HepG2 (cell line): ENCODE measurements at regions not wholly inside any gene's neighbourhood (a gene's known extent, or its start where the extent isn't known, plus 50 kb on each side); places are given as distances from the start of the nearest gene placed in this dataset.

Source experiments
- ATAC-seq: fragments of 200-7000 bp; cut with Tn5 transposase; 3 replicates; pipeline ENCODE4 v1.9.1; 2020; ENCODE audit warnings: mild to moderate bottlenecking, moderate library complexity
- BruUV-seq: library from RNA; stranded (reverse); fragments of 400-500 nt; replicated peaks from 2 replicates; lab custom pipeline; 2021; lab: Mats Ljungman, UMichigan
- CTCF ChIA-PET: fragments of 300-600 bp; formaldehyde crosslinking; extraction: SDS; loops from one replicate; lab custom pipeline; 2021; ENCODE audit warnings: low total read pairs, inconsistent platforms, low intra/inter-chr PET ratio; lab: Yijun Ruan, JAX
- POLR2A ChIA-PET: fragments of 350-600 bp; sonication (Branson Sonifier 250); formaldehyde crosslinking; loops from one replicate; lab custom pipeline; 2020; ENCODE audit warnings: antibody characterized with exemption, inconsistent platforms; lab: Yijun Ruan, JAX
- DNase-seq: peaks from one replicate; pipeline ENCODE4 v3.0.0-alpha.2; 2015; ENCODE audit warnings: low spot score
- FAIRE-seq: peaks from 3 replicates; lab custom pipeline; 2011; peaks lifted over from hg19 to GRCh38; lab: Jason Lieb, UNC
- H2AFZ ChIP-seq: one replicate; pipeline ENCODE4 v1.6.1; 2011; ENCODE audit warnings: low read length, inconsistent platforms
- H3K27ac ChIP-seq: fragments of 300-600 bp; 3 replicates; pipeline ENCODE4 v1.8.0; 2011; ENCODE audit warnings: mixed run types, mild to moderate bottlenecking, mixed read lengths, low read length, inconsistent platforms; ENCODE audit not compliant: insufficient read depth; ENCODE audit errors: extremely low read length
- H3K27me3 ChIP-seq, 2 experiments: fragments of 200-600 bp in 1 of 2; 2 replicates in 1 of 2; 3 replicates in 1 of 2; pipeline versions ENCODE4 v1.6.0 to v1.8.0; 2011; ENCODE audit warnings: low read length in 2 of 2, mild to moderate bottlenecking in 2 of 2, moderate library complexity in 2 of 2, inconsistent platforms in 1 of 2; ENCODE audit not compliant: insufficient read depth in 2 of 2, control insufficient read depth in 1 of 2
- H3K36me3 ChIP-seq, 2 experiments: fragments of 200-600 bp in 1 of 2; replicated peaks in 1 of 2; 2 replicates in 1 of 2; 3 replicates in 1 of 2; pipeline versions ENCODE4 v1.5.1 to v1.8.0; 2011; ENCODE audit warnings: low read length in 2 of 2, inconsistent platforms in 1 of 2; ENCODE audit not compliant: insufficient read depth in 2 of 2, control insufficient read depth in 1 of 2
- H3K4me1 ChIP-seq: 2 replicates; pipeline ENCODE4 v1.5.1; 2012; ENCODE audit warnings: low read length, inconsistent platforms; ENCODE audit not compliant: insufficient read depth
- H3K4me2 ChIP-seq: 2 replicates; pipeline ENCODE4 v1.6.0; 2011; ENCODE audit warnings: low read depth, low read length, inconsistent platforms
- H3K4me3 ChIP-seq, 3 experiments: fragments of 200-600 bp in 1 of 3; sonication (generic), shearing (Covaris generic) in 1 of 3; replicated peaks in 1 of 3; 2 replicates each; pipeline ENCODE4 v1.5.1; 2011 to 2016; ENCODE audit warnings: low read length in 3 of 3, inconsistent platforms in 2 of 3, low read depth in 2 of 3, mild to moderate bottlenecking in 2 of 3, control low read depth in 1 of 3, mixed read lengths in 1 of 3; ENCODE audit not compliant: insufficient read depth in 1 of 3
- H3K79me2 ChIP-seq: one replicate; pipeline ENCODE4 v1.6.1; 2011; ENCODE audit warnings: low read length, inconsistent platforms; ENCODE audit not compliant: insufficient read depth
- H3K9ac ChIP-seq: 2 replicates; pipeline ENCODE4 v1.6.0; 2011; ENCODE audit warnings: mild to moderate bottlenecking, low read depth, low read length, inconsistent platforms; ENCODE audit not compliant: insufficient read depth
- H3K9me3 ChIP-seq: 2 replicates; pipeline ENCODE4 v1.5.1; 2012; ENCODE audit warnings: mild to moderate bottlenecking, low read length
- H4K20me1 ChIP-seq: 2 replicates; pipeline ENCODE4 v1.6.0; 2011; ENCODE audit warnings: inconsistent platforms, mild to moderate bottlenecking, low read length, moderate library complexity; ENCODE audit not compliant: insufficient read depth
- ASH2L ChIP-seq: fragments of 300-600, 200-600 bp; sonication (generic); IDR thresholded peaks from 2 replicates; pipeline ENCODE4 v1.7.0; 2017; ENCODE audit warnings: low read depth, mild to moderate bottlenecking, moderate library complexity, mixed read lengths, low read length; ENCODE audit not compliant: insufficient read length
- EEA1 ChIP-seq: sonication (generic); formaldehyde crosslinking; IDR thresholded peaks from 2 replicates; pipeline ENCODE4 v1.5.1; 2020; ENCODE audit warnings: mild to moderate bottlenecking, missing genetic modification reagents, borderline replicate concordance
- HMGA1 ChIP-seq: sonication (generic); formaldehyde crosslinking; conservative IDR thresholded peaks from 2 replicates; pipeline ENCODE4 v1.4.0; 2020; ENCODE audit warnings: missing genetic modification reagents
- HNRNPLL ChIP-seq: fragments of 200-400 bp; formaldehyde crosslinking; IDR thresholded peaks from 2 replicates; pipeline ENCODE4 v1.6.1; 2017; ENCODE audit warnings: mild to moderate bottlenecking, low read depth, low read length; ENCODE audit not compliant: poor library complexity, severe bottlenecking
- KAT8 ChIP-seq: IDR thresholded peaks from 2 replicates; pipeline ENCODE4 v1.6.1; 2016; ENCODE audit warnings: missing genetic modification reagents, missing compliant biosample characterization
- KDM1A ChIP-seq: IDR thresholded peaks from 2 replicates; pipeline ENCODE4 v1.6.1; 2016; ENCODE audit warnings: missing compliant biosample characterization
- KLF12 ChIP-seq: sonication (generic); formaldehyde crosslinking; IDR thresholded peaks from 2 replicates; pipeline ENCODE4 v1.4.0; 2020; ENCODE audit warnings: missing genetic modification reagents, borderline replicate concordance
- PPARG ChIP-seq: conservative IDR thresholded peaks from 2 replicates; pipeline ENCODE4 v1.6.1; 2016; ENCODE audit warnings: missing biosample characterization, missing genetic modification reagents
- TEAD3 ChIP-seq: optimal IDR thresholded peaks from 2 replicates; pipeline ENCODE3; 2016; ENCODE audit warnings: borderline replicate concordance
- THYN1 ChIP-seq: sonication (generic); formaldehyde crosslinking; IDR thresholded peaks from 2 replicates; pipeline ENCODE4 v1.8.1; 2023; ENCODE audit warnings: low read depth, mild to moderate bottlenecking, moderate library complexity, missing genetic modification reagents, borderline replicate concordance
- ZC3H4 ChIP-seq: sonication (generic); formaldehyde crosslinking; IDR thresholded peaks from 2 replicates; pipeline ENCODE4 v1.4.0; 2020; ENCODE audit warnings: missing genetic modification reagents, borderline replicate concordance
- ZNF20 ChIP-seq: sonication (generic); formaldehyde crosslinking; IDR thresholded peaks from 2 replicates; pipeline ENCODE4 v1.4.0; 2020; ENCODE audit warnings: mild to moderate bottlenecking, moderate library complexity, missing genetic modification reagents
- ZZZ3 ChIP-seq: sonication (generic); formaldehyde crosslinking; IDR thresholded peaks from 2 replicates; pipeline ENCODE4 v1.4.0; 2020; ENCODE audit warnings: missing genetic modification reagents, mild to moderate bottlenecking, borderline replicate concordance
- WGBS: methylation state at CpG from one replicate; pipeline ENCODE4 v1.1.6; 2017; ENCODE audit warnings: low lambda C conversion rate; 5-methylcytosine and 5-hydroxymethylcytosine counted together
- in situ Hi-C: cut with HindIII; loops from 2 replicates; pipeline ENCODE4 v1.10.0; 2017; ENCODE audit warnings: low pct_unique_long_range_greater_than_20kb; ENCODE audit not compliant: extremely low pct_ligation_motif_present
- intact Hi-C: fragments of 100-400 bp; cut with micrococcal nuclease; formaldehyde crosslinking; loops from one replicate; pipeline ENCODE4 v1.10.0; 2022; ENCODE audit not compliant: unreplicated experiment
- TF ChIP-seq, protein P1 (sequence below): sonication (generic); formaldehyde crosslinking; IDR thresholded peaks from 2 replicates; pipeline ENCODE4 v1.5.0; 2020; ENCODE audit warnings: mild to moderate bottlenecking, missing genetic modification reagents
- TF ChIP-seq, protein P2 (sequence below): sonication (generic); formaldehyde crosslinking; IDR thresholded peaks from 2 replicates; pipeline ENCODE4 v1.5.0; 2020; ENCODE audit warnings: missing genetic modification reagents
- TF ChIP-seq, protein P3 (sequence below): IDR thresholded peaks from 2 replicates; pipeline ENCODE4 v1.6.1; 2012; ENCODE audit warnings: inconsistent platforms

DNA sequence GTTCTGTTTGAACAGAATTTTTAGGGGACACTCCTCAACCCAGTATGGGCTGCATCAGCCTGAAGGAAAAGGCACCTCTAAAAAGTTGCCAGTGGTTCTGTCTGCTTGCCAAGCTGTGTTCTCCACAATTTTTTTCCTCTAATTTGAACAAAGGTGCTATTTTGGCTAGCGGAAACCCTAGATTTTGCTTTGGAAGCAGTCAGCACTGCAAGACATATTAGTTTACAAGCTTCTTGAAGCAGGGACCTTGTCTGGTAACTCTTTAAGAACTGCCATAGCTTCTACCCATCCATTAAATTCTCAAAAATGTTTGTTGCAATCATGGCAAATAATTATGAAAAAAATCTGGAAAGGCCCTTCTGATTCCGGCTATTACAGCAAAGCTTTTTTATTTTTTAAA lies 75.6 kb upstream of the HEPHL1 start:
- H3K4me3 ChIP-seq: no peak overlapping the region
- WGBS: 85% methylated on average over 2 of the region's 2 CpGs
- no peak overlapping the region for H2AFZ ChIP-seq
- H4K20me1 ChIP-seq: no peaks in the 10 kb centered on the region
- H3K27me3 ChIP-seq: no peaks in the 10 kb centered on the region; a peak in 1 of 5 replicates
- POLR2A ChIA-PET: no interaction called here
- DNase-seq: no peak
- CTCF ChIA-PET: no interaction called here
- no peaks in the 10 kb centered on the region for H3K4me1 ChIP-seq
- TF ChIP-seq HNRNPLL (no peak), PPARG (CRISPR knock-in tag) (no peak), THYN1 (CRISPR knock-in tag) (no peak), ZNF20 (CRISPR knock-in tag) (no peak), TEAD3 (CRISPR knock-in tag) (no peak), EEA1 (CRISPR knock-in tag) (no peak), HMGA1 (no peak), ZC3H4 (CRISPR knock-in tag) (no peak), KLF12 (no peak), ASH2L (no peak), KDM1A (no peak), KAT8 (CRISPR knock-in tag) (no peak), ZZZ3 (CRISPR knock-in tag) (no peak)
- TF ChIP-seq, protein P1, sequence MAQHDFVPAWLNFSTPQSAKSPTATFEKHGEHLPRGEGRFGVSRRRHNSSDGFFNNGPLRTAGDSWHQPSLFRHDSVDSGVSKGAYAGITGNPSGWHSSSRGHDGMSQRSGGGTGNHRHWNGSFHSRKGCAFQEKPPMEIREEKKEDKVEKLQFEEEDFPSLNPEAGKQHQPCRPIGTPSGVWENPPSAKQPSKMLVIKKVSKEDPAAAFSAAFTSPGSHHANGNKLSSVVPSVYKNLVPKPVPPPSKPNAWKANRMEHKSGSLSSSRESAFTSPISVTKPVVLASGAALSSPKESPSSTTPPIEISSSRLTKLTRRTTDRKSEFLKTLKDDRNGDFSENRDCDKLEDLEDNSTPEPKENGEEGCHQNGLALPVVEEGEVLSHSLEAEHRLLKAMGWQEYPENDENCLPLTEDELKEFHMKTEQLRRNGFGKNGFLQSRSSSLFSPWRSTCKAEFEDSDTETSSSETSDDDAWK (CRISPR knock-in tag): no peak
- TF ChIP-seq, protein P2, sequence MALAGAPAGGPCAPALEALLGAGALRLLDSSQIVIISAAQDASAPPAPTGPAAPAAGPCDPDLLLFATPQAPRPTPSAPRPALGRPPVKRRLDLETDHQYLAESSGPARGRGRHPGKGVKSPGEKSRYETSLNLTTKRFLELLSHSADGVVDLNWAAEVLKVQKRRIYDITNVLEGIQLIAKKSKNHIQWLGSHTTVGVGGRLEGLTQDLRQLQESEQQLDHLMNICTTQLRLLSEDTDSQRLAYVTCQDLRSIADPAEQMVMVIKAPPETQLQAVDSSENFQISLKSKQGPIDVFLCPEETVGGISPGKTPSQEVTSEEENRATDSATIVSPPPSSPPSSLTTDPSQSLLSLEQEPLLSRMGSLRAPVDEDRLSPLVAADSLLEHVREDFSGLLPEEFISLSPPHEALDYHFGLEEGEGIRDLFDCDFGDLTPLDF (CRISPR knock-in tag): no peak
- TF ChIP-seq, protein P3, sequence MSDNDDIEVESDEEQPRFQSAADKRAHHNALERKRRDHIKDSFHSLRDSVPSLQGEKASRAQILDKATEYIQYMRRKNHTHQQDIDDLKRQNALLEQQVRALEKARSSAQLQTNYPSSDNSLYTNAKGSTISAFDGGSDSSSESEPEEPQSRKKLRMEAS: no peak
- in situ Hi-C loops (no loop called here), intact Hi-C loops (no loop called here)
- BruUV-seq: no TSS peak
- no peak overlapping the region for H3K4me2 ChIP-seq
- no peak for ATAC-seq
- no peak for FAIRE-seq
- no peaks in the 10 kb centered on the region for H3K36me3 ChIP-seq
- no peaks in the 10 kb centered on the region for H3K79me2 ChIP-seq
- H3K27ac ChIP-seq: no peak overlapping the region
- no peaks in the 10 kb centered on the region for H3K9me3 ChIP-seq
- H3K9ac ChIP-seq: no peak overlapping the region
